Prostate gland (tissue), 2 donors: ENCODE measurements at regions not wholly inside any gene's neighbourhood (a gene's known extent, or its start where the extent isn't known, plus 50 kb on each side); places are given as distances from the start of the nearest gene placed in this dataset.

Source experiments
- DNase-seq: peaks from one replicate; pipeline ENCODE4 v3.0.0-alpha.2; 2019; ENCODE audit warnings: low spot score
- H3K27ac ChIP-seq, 2 donors: fragments of 200-600 bp; sonication (generic); 2 replicates each; pipeline ENCODE4 v1.5.1; 2017 to 2019
- H3K27me3 ChIP-seq: fragments of 200-600 bp; sonication (generic); replicated peaks from 2 replicates; pipeline ENCODE4 v1.5.1; 2019; ENCODE audit not compliant: insufficient read depth
- H3K36me3 ChIP-seq, 2 donors: fragments of 200-600 bp; sonication (generic); 1 replicate in 1 of 2; 2 replicates in 1 of 2; pipeline versions ENCODE4 v1.5.1 to v1.8.1; 2017 to 2019
- H3K4me1 ChIP-seq: fragments of 200-600 bp; sonication (generic); replicated peaks from 2 replicates; pipeline ENCODE4 v1.5.1; 2019
- H3K4me3 ChIP-seq, 2 donors: fragments of 200-600 bp; sonication (generic); 2 replicates each; pipeline ENCODE4 v1.5.1; 2017 to 2019
- H3K9me3 ChIP-seq: fragments of 200-600 bp; sonication (generic); 2 replicates; pipeline ENCODE4 v1.5.1; 2017
- CTCF ChIP-seq, 4 experiments: fragments of 200-600 bp in 2 of 4; fragments of 450-650 bp in 2 of 4; sonication (generic) in 2 of 4; IDR thresholded peaks; 1 replicate in 3 of 4; 2 replicates in 1 of 4; pipeline ENCODE4 v1.5.1; 2016 to 2019; ENCODE audit warnings: antibody characterized with exemption in 4 of 4, mild to moderate bottlenecking in 2 of 4, moderate library complexity in 2 of 4
- POLR2A ChIP-seq: fragments of 450-650 bp; IDR thresholded peaks from one replicate; pipeline ENCODE4 v1.6.1; 2016; ENCODE audit warnings: antibody characterized with exemption, mild to moderate bottlenecking
- POLR2AphosphoS5 ChIP-seq: sonication (generic); formaldehyde crosslinking; IDR thresholded peaks from one replicate; pipeline ENCODE4 v1.6.1; 2017; ENCODE audit warnings: antibody characterized with exemption
- WGBS: methylation state at CpG from one replicate; pipeline ENCODE4 v1.1.5; 2018; 5-methylcytosine and 5-hydroxymethylcytosine counted together
- intact Hi-C: fragments of 100-400 bp; cut with DNase I; formaldehyde crosslinking; loops from one replicate; pipeline ENCODE4 v1.14.2; 2022

- no peaks in the 10 kb centered on the region for H3K27me3 ChIP-seq
- no peaks in the 10 kb centered on the region for H3K36me3 ChIP-seq
- H3K4me3 ChIP-seq, result no peak overlapping the region
- TF ChIP-seq POLR2AphosphoS5 (no peak), CTCF (IDR thresholded peaks at IDR 0.05) (no peak), POLR2A (no peak)
- intact Hi-C loops, result loop anchor here (10.0 kb wide), 1 partner anchor 161 kb away; no protein-coding TSS in a partner anchor
- H3K27ac ChIP-seq, result no peak overlapping the region
- WGBS, result 36% methylated on average over 1 of the region's 1 CpG
- no peaks in the 10 kb centered on the region for H3K9me3 ChIP-seq
- H3K4me1 ChIP-seq, result no peaks in the 10 kb centered on the region
- DNase-seq, result no peak
Measured at GRCh38 chr11:112455791-112456190, 195.1 kb upstream of the PLET1 start.

GRCh38 chr11:112457532-112457931, 196.9 kb upstream of the PLET1 start:
- Histone ChIP-seq H3K36me3 (no peaks in the 10 kb centered on the region), H3K4me3 (no peak overlapping the region), H3K4me1 (no peaks in the 10 kb centered on the region), H3K27me3 (no peaks in the 10 kb centered on the region), H3K27ac (no peak overlapping the region), H3K9me3 (no peaks in the 10 kb centered on the region)
- intact Hi-C loops, result loop anchor here (10.0 kb wide), 1 partner anchor 163 kb away; no protein-coding TSS in a partner anchor
- 93% methylated on average over 2 of the region's 2 CpGs for WGBS
- no peak for TF ChIP-seq CTCF (IDR thresholded peaks at IDR 0.05)
- TF ChIP-seq POLR2A, result no peak
- no peak for TF ChIP-seq POLR2AphosphoS5
- DNase-seq, result no peak

- H3K4me1 ChIP-seq, result no peaks in the 10 kb centered on the region
- no peak for DNase-seq
- no peaks in the 10 kb centered on the region for H3K36me3 ChIP-seq
- TF ChIP-seq CTCF (IDR thresholded peaks at IDR 0.05) (no peak), POLR2AphosphoS5 (no peak), POLR2A (no peak)
- no peak overlapping the region for H3K4me3 ChIP-seq
- intact Hi-C loops, result loop anchor here (10.0 kb wide), 1 partner anchor 164 kb away; no protein-coding TSS in a partner anchor
- no peaks in the 10 kb centered on the region for H3K27me3 ChIP-seq
- H3K9me3 ChIP-seq, result no peaks in the 10 kb centered on the region
- 81% methylated on average over 4 of the region's 4 CpGs for WGBS
- H3K27ac ChIP-seq, result no peak overlapping the region
Measured at GRCh38 chr11:112459001-112459400, 198.3 kb upstream of the PLET1 start.

- TF ChIP-seq POLR2A (no peak), POLR2AphosphoS5 (no peak), CTCF (IDR thresholded peaks at IDR 0.05) (no peak)
- Histone ChIP-seq H3K27me3 (no peaks in the 10 kb centered on the region), H3K4me3 (no peak overlapping the region), H3K4me1 (no peaks in the 10 kb centered on the region), H3K36me3 (no peaks in the 10 kb centered on the region), H3K9me3 (no peaks in the 10 kb centered on the region), H3K27ac (no peak overlapping the region)
- WGBS, result 67% methylated on average over 5 of the region's 5 CpGs
- DNase-seq, result no peak
- intact Hi-C loops, result no loop called here
Measured at GRCh38 chr11:112460141-112460540, 199.5 kb upstream of the PLET1 start.

GRCh38 chr11:112464949-112465348, 204.3 kb upstream of the PLET1 start:
- no peak for DNase-seq
- no peaks in the 10 kb centered on the region for H3K4me1 ChIP-seq
- intact Hi-C loops, result no loop called here
- TF ChIP-seq POLR2A, result no peak
- TF ChIP-seq POLR2AphosphoS5, result no peak
- TF ChIP-seq CTCF (IDR thresholded peaks at IDR 0.05), result no peak
- 80% methylated on average over 1 of the region's 1 CpG for WGBS
- H3K9me3 ChIP-seq, result no peaks in the 10 kb centered on the region
- H3K36me3 ChIP-seq, result no peaks in the 10 kb centered on the region
- no peaks in the 10 kb centered on the region for H3K27me3 ChIP-seq
- H3K27ac ChIP-seq, result no peak overlapping the region
- H3K4me3 ChIP-seq, result no peak overlapping the region
